Endothelial cell of umbilical vein (primary cell): ENCODE measurements at regions not wholly inside any gene's neighbourhood (a gene's known extent, or its start where the extent isn't known, plus 50 kb on each side); places are given as distances from the start of the nearest gene placed in this dataset.

Experiments
- CTCF ChIP-seq, 2 donors: IDR thresholded peaks; 1 replicate in 1 of 2; 2 replicates in 1 of 2; pipeline ENCODE4 v1.5.1; 2011; ENCODE audit warnings: low read length in 2 of 2, mild to moderate bottlenecking in 2 of 2, moderate library complexity in 2 of 2, control low read depth in 1 of 2, inconsistent platforms in 1 of 2, low read depth in 1 of 2; ENCODE audit not compliant: insufficient read depth in 1 of 2; ENCODE audit errors: extremely low read depth in 1 of 2
- EZH2 ChIP-seq: IDR thresholded peaks from 2 replicates; pipeline ENCODE4 v1.6.1; 2012; ENCODE audit warnings: borderline replicate concordance, low read depth, mild to moderate bottlenecking, moderate library complexity, low read length, inconsistent platforms; ENCODE audit not compliant: severe bottlenecking
- FOS ChIP-seq: IDR thresholded peaks from 2 replicates; pipeline ENCODE4 v1.6.1; 2011; ENCODE audit warnings: mild to moderate bottlenecking, low read length, moderate library complexity, borderline replicate concordance; ENCODE audit not compliant: insufficient read depth
- GATA2 ChIP-seq: IDR thresholded peaks from 2 replicates; pipeline ENCODE4 v1.7.0; 2011; ENCODE audit warnings: low read depth, mild to moderate bottlenecking, moderate library complexity, mixed read lengths, low read length; ENCODE audit not compliant: insufficient read length, insufficient read depth
- JUN ChIP-seq: IDR thresholded peaks from 2 replicates; pipeline ENCODE4 v1.6.1; 2011; ENCODE audit warnings: borderline replicate concordance, low read depth; ENCODE audit not compliant: insufficient read length, insufficient read depth
- MAX ChIP-seq: IDR thresholded peaks from 2 replicates; pipeline ENCODE4 v1.6.1; 2011; ENCODE audit not compliant: insufficient read depth, insufficient read length
- MYC ChIP-seq: IDR thresholded peaks from one replicate; pipeline ENCODE4 v1.6.1; 2011; ENCODE audit warnings: mild to moderate bottlenecking, low read depth, low read length
- POLR2A ChIP-seq: IDR thresholded peaks from 2 replicates; pipeline ENCODE4 v1.6.1; 2012; ENCODE audit warnings: low read depth, mild to moderate bottlenecking, control low read depth, low read length
- POLR2AphosphoS5 ChIP-seq: IDR thresholded peaks from 2 replicates; pipeline ENCODE4 v1.6.1; 2012; ENCODE audit warnings: low read depth, mild to moderate bottlenecking, control low read depth, low read length, moderate library complexity; ENCODE audit not compliant: insufficient read depth

- no peak for TF ChIP-seq CTCF (IDR thresholded peaks at IDR 0.05; ENCODE audit: extremely low read depth in 1 of 2, insufficient read depth in 1 of 2, low read depth in 1 of 2, low read length in 2 of 2)
- TF ChIP-seq POLR2A, result no peak
- no peak for TF ChIP-seq POLR2AphosphoS5
- TF ChIP-seq EZH2, result no peak
- no peak for TF ChIP-seq FOS
- TF ChIP-seq MAX, result no peak
- TF ChIP-seq GATA2, result no peak
- no peak for TF ChIP-seq MYC
- TF ChIP-seq JUN, result no peak
Observed at GRCh38 chr18:44107187-44107586, 573.5 kb upstream of the SETBP1 start.
